Body of pancreas (tissue), 4 donors: ENCODE measurements at regions not wholly inside any gene's neighbourhood (a gene's known extent, or its start where the extent isn't known, plus 50 kb on each side); places are given as distances from the start of the nearest gene placed in this dataset.

Source experiments
- POLR2A ChIP-seq, 3 donors: fragments of 450-650 bp; IDR thresholded peaks; one replicate each; pipeline ENCODE4 v1.6.1; 2016; ENCODE audit warnings: antibody characterized with exemption in 3 of 3, mild to moderate bottlenecking in 2 of 3
- TF ChIP-seq, protein P1 (sequence below), 7 experiments: fragments of 450-650 bp in 4 of 7; fragments of 200-600 bp in 3 of 7; sonication (generic) in 3 of 7; IDR thresholded peaks; one replicate each; pipeline ENCODE4 v1.5.1; 2016 to 2019; ENCODE audit warnings: antibody characterized with exemption in 7 of 7

DNA sequence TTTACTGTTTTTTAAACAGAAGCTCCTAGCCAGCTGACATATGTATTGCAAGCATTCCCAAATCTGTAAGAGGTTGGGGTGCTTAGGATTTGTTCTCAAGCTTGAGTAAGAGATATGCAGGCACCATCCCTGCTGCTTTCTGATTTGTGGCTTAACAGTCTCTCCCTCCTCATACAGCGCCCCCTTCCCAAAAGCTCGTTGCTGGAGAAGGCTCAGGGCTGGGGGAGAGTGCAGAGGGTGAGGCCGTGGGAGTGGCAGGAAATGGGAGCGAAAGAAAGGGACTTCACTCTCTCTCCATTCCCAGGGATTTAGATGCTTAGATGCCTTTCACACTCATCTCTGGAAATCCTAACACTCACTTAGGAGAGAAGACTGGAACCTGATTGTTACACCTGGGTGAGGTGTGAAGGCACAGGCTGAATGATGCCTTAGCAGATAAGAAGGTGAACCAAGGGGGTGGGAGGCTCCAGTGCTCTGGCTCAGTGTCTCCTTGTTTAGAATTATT is 172.0 kb downstream of the C12orf75 start:
- TF ChIP-seq, protein P1, sequence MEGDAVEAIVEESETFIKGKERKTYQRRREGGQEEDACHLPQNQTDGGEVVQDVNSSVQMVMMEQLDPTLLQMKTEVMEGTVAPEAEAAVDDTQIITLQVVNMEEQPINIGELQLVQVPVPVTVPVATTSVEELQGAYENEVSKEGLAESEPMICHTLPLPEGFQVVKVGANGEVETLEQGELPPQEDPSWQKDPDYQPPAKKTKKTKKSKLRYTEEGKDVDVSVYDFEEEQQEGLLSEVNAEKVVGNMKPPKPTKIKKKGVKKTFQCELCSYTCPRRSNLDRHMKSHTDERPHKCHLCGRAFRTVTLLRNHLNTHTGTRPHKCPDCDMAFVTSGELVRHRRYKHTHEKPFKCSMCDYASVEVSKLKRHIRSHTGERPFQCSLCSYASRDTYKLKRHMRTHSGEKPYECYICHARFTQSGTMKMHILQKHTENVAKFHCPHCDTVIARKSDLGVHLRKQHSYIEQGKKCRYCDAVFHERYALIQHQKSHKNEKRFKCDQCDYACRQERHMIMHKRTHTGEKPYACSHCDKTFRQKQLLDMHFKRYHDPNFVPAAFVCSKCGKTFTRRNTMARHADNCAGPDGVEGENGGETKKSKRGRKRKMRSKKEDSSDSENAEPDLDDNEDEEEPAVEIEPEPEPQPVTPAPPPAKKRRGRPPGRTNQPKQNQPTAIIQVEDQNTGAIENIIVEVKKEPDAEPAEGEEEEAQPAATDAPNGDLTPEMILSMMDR (IDR thresholded peaks at IDR 0.05) = no peak
- TF ChIP-seq POLR2A (IDR thresholded peaks at IDR 0.05) = no peak
